ENCODE measurements at regions not wholly inside any gene's neighbourhood (a gene's known extent, or its start where the extent isn't known, plus 50 kb on each side); places are given as distances from the start of the nearest gene placed in this dataset.
"Not testable (repeated sequence)": the region's sequence is repeated elsewhere in the genome, so short reads cannot be mapped to it uniquely, and the experiment has no call there.

GRCh38 chr2:21841341-21841740 is 717.6 kb downstream of the TDRD15 start:
- TF ChIP-seq CTCF (IDR thresholded peaks at IDR 0.05; ENCODE audit: low read depth, low read length): no peak
- no peak for DNase-seq (ENCODE audit: extremely low read depth, low read depth)

- DNase-seq (ENCODE audit: extremely low read depth, low read depth): not testable (repeated sequence)
Measured at GRCh38 chr2:21850367-21850766, 726.6 kb downstream of the TDRD15 start.

GRCh38 chr2:21854938-21855337 is 731.2 kb downstream of the TDRD15 start:
- DNase-seq (ENCODE audit: extremely low read depth, low read depth): no peak
- no peak for TF ChIP-seq CTCF (IDR thresholded peaks at IDR 0.05; ENCODE audit: low read depth, low read length)

GRCh38 chr2:21856708-21857107 is 732.9 kb downstream of the TDRD15 start:
- no peak for DNase-seq (ENCODE audit: extremely low read depth, low read depth)
- TF ChIP-seq CTCF (IDR thresholded peaks at IDR 0.05; ENCODE audit: low read depth, low read length): no peak

- no peak for DNase-seq (ENCODE audit: extremely low read depth, low read depth)
- TF ChIP-seq CTCF (IDR thresholded peaks at IDR 0.05; ENCODE audit: low read depth, low read length): no peak
Measured at GRCh38 chr2:21860907-21861306, 737.1 kb downstream of the TDRD15 start.

GRCh38 chr2:21866316-21866715 is 742.5 kb downstream of the TDRD15 start:
- TF ChIP-seq CTCF (IDR thresholded peaks at IDR 0.05; ENCODE audit: low read depth, low read length): no peak
- no peak for DNase-seq (ENCODE audit: extremely low read depth, low read depth)

GRCh38 chr2:21887881-21888280 is 764.1 kb downstream of the TDRD15 start:
- no peak for DNase-seq (ENCODE audit: extremely low read depth, low read depth)
- TF ChIP-seq CTCF (IDR thresholded peaks at IDR 0.05; ENCODE audit: low read depth, low read length): no peak

GRCh38 chr2:21890041-21890440 is 766.3 kb downstream of the TDRD15 start:
- DNase-seq (ENCODE audit: extremely low read depth, low read depth): no peak
- TF ChIP-seq CTCF (IDR thresholded peaks at IDR 0.05; ENCODE audit: low read depth, low read length): no peak
